Stimulated activated CD4-positive, alpha-beta T cell treated with anti-CD3 and anti-CD28 coated beads, Interleukin-2, amount 100 ng/mL, for 48 hours (primary cell): ENCODE measurements at regions not wholly inside any gene's neighbourhood (a gene's known extent, or its start where the extent isn't known, plus 50 kb on each side); places are given as distances from the start of the nearest gene placed in this dataset.
"Not testable (repeated sequence)": the region's sequence is repeated elsewhere in the genome, so short reads cannot be mapped to it uniquely, and the experiment has no call there.

Source experiments
- DNase-seq, 2 donors: peaks; one replicate each; pipeline ENCODE4 v3.0.0-alpha.2; 2020

- no peak for DNase-seq
These were observed 315.5 kb downstream of the PLPP3 start for GRCh38 chr1:56263908-56264307.

DNA sequence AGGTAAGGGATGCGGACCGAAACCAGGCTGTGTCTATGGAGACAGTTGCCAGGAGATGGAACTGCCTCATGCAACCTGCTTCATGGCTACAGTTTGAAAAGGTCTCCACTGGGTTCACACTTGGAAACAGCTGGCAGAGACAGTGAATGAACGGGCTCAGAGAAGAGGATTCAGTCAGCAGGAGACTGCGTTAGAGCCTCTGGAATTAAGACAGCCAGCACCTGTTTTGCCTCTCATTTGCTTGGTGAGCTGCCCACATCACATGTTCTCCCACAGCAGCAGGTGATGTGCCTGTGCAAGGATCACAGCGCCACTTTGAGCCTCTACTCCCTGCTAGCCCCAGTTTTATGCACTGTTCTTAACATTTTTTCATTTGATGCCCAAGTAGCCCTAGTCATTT, 321.0 kb downstream of the PLPP3 start:
- no peak for DNase-seq

- no peak for DNase-seq
These were observed 321.6 kb downstream of the PLPP3 start for GRCh38 chr1:56257726-56258125.

GRCh38 chr1:56256153-56257000, 323.0 kb downstream of the PLPP3 start:
- no peak for DNase-seq

DNA sequence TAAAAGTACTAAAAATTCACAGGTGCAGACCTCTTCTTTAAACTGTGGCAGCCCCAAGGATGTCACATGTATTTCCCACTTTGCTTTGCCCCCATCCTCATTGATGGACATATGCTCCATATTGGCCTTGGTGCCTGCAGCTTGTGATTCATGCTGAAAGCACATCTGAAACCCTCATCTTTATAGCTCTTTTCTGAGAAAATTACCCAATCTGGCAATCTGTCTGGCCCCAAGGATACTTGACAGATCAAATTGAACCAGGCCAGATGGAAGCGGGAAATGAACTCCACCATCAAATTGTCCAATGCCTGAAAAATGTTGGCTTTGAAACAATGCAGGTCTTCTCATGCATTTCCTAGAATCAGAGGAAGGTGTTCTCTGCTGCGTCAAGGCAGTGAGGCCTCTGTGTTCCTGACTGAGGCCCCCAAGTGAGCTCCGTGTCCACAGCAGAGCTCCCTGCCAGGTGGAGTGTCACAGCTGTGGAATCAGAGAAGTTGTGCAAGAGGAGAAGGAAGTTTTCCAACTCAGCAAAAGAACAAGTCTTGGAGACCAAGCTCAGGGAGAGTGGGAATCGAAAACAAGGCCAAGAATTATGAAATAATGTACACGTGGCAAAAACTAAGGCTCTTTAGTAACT, 323.7 kb downstream of the PLPP3 start:
- DNase-seq = no peak

DNA sequence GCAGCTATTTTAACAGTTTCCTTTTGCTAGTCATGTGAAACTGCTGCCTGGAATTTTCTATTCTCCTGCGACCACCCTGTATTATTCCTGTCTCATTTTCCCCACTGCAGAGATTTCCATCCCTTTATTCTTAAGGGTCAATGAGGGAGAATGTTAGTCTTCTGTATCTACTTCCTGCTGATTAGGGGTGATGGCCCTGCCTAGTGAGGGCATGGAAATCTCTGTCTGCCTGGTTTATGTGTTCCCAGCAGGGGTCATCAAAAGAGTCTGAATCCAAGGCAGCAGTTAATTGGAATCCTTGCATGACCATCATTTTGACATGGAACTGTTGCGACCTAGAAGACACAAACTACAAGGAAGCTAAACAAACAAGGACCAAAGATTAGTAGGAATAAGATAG, 325.2 kb downstream of the PLPP3 start:
- no peak for DNase-seq

DNA sequence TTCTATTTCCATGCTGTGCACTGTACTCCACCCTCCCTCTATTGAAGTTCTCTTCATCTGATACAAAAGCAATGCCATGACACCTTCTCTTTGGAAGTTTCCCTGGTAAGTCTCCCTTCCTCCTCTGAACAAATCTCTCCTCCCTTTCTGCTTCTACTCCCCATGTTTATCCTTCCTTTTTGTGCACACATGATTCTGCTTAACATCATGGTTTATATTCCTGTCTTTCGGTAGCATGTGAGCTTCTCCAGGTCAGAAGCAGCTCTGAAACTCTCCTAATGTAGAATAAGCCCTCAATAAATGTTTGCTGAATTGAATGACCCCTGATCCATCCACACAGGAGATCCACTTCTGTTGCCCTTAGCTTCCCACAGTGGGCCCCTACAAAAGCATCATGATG, 328.6 kb downstream of the PLPP3 start:
- no peak for DNase-seq

DNA sequence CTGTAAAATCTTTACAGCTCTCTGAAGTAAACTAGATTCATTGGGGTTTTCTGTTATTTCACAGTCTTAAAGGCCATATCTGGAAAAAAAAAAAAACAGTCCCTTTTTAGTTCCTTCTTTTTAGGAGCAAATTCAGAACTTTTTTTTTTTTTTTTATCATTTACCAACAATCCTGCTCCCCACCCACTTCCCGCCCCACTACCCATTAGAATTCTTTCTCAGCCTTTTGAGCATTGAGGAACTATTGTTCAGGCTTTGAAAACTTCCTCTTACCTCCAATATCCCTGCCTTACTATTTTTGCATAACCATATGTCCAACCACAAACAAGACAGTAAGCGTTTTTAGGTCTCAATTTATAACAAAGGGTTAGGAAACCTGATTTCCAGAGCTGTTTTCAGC, 330.1 kb downstream of the PLPP3 start:
- no peak for DNase-seq

GRCh38 chr1:56248138-56248537, 331.2 kb downstream of the PLPP3 start:
- no peak for DNase-seq

DNA sequence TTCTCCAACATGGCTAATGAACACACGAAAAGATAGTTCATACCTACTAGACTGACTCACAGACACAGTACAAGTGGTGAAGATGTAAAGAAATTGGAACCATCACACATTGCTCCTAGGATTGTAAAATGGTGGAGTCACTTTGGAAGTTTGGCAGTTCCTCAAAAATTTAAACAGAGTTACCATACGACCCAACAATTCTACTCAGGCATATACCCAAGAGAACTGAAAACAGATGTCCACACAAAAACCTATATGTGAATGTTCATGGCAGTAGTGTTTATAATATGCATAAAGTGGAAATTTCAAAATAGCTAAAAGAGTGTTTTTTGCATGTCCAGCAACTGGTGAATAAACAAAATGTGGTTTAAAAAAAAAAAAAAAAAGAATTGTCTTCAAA, 332.6 kb downstream of the PLPP3 start:
- not testable (repeated sequence) for DNase-seq

DNA sequence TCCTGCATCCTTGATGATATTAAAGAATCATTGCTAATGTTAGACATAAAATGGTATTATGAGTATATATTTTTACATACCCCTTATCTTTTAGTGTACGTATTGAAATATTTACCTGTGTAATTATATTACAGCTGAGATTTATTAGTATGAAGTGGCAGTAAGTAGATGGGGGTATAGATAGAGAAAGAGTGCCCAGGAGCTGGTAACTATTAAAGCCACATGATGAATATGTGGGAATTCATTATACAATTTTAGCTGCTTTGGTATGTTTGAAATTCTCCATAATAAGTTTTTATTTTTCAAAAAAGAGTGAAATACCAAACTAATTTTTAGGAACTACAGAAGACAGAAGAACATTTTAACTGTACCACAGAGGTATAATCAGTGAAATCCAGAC, 339.0 kb downstream of the PLPP3 start:
- DNase-seq = no peak

- DNase-seq = no peak
These were observed 341.8 kb downstream of the PLPP3 start for GRCh38 chr1:56237491-56238064.

GRCh38 chr1:56236688-56237087, 342.7 kb downstream of the PLPP3 start:
- DNase-seq = no peak

- DNase-seq = no peak
These were observed 343.4 kb downstream of the PLPP3 start for GRCh38 chr1:56235909-56236510.

- no peak for DNase-seq
These were observed 350.2 kb downstream of the PLPP3 start for GRCh38 chr1:56229186-56229585.

- DNase-seq = no peak
These were observed 351.5 kb downstream of the PLPP3 start for GRCh38 chr1:56227886-56228285.

GRCh38 chr1:56227401-56227800, 352.0 kb downstream of the PLPP3 start:
- no peak for DNase-seq

DNA sequence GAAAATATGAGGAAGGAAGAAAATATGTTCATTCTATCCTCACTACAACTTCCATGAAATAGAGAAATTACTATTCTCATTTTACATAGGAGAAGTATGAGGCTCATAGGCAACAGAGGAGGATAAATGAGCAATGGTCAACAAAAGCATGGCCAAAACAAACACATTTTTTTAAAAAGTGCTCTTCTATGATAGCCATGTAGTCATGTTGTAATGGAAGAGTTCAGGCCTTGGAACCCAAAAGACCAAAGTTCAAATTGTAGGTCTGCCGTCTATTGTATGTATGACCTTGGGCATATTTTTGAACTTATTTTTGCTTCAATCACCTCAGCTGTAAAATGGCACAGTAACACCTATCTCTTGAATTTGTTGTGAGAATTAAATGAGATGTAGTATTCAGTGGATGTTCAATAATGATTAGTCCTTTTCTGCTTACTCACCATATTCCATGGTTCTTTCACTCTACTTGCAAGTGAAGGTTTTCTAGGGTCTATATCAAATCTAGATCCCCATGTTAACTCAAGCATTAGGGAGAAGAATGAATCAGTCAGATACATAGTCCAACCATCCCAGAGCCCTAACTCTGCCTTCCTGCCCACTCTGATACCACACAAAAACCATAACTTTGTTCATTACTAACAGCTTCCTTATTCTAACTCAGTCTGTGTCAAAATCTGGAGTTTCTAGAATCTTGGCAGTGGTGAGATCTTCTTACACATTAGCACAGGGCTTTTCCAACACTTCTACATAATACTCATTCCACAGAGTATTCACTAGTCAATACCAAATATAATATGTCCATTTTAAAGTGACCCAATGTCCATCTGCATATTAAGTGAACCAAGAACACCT, 353.2 kb downstream of the PLPP3 start:
- no peak for DNase-seq

- DNase-seq = no peak
These were observed 355.4 kb downstream of the PLPP3 start for GRCh38 chr1:56223968-56224367.

- DNase-seq = no peak
These were observed 356.3 kb downstream of the PLPP3 start for GRCh38 chr1:56222914-56223540.

DNA sequence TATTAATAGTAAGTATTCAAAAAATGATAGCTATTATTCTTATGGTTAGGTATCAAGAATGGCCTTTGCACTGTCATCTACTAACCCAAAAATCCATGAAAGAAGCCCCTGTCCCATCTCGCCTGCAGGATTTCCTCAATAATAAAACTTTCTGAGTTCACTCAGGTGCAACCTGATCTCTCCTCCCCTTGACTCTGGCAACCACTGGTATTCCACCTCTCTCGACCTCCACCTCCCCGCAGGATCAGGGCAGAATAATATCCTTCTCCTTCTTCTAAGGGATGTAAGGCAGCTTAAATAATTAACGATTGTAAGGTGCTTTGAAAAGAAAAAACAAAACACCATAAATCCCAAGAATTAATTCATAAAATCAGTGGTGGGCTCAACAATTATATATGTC, 359.3 kb downstream of the PLPP3 start:
- DNase-seq = no peak

GRCh38 chr1:56218023-56218422, 361.3 kb downstream of the PLPP3 start:
- no peak for DNase-seq
